NCI-H524 (cell line): ENCODE measurements at regions not wholly inside any gene's neighbourhood (a gene's known extent, or its start where the extent isn't known, plus 50 kb on each side); places are given as distances from the start of the nearest gene placed in this dataset.
"Not testable (repeated sequence)": the region's sequence is repeated elsewhere in the genome, so short reads cannot be mapped to it uniquely, and the experiment has no call there.

Experiments used
- DNase-seq, 2 experiments: peaks; one replicate each; lab custom pipeline; 2025; lab: John Stamatoyannopoulos, UW

DNA sequence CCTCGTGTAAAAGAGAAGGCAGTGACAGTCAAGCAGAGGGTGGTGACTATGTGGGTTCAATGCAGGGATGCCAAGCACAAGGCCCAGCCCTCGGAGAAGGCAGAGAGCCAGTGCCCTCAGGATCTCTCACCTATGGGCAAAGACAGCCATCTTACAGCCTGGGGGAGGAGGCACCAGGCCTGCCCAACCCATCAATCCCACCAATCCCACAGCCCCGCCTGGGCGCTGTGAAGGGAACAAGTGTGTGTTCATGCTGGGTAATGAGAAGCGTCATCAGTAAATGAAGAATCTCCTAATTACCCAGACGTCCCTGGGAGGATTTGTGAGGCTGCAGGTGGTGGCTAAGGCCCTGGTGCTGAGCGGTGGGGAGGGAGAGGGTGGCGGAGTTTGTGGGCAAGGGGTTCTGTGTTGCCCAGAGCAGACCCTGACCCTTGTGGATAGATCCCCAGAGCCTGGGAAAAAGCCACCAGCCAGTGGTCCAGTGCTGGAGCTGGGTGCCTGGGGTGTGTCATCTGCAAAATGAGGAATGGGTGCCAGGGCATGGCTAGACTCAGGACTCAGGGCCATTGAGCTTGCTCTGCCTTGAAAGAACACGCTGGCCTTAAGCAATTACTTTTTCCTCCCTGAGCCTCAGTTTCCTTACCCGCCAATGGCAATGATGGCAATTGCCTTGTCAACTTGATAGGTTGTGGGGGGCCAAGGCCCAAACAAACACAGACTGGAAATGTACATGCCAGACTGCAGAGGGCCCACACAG is 128.1 kb upstream of the UNC5B start:
- DNase-seq: no peak

GRCh38 chr10:71084818-71085126 is 127.6 kb upstream of the UNC5B start:
- no peak for DNase-seq

- DNase-seq: peak; percentile 29 to 72
Observed at GRCh38 chr10:71085689-71086438, 126.5 kb upstream of the UNC5B start.

GRCh38 chr10:71086439-71087080 is 125.8 kb upstream of the UNC5B start:
- DNase-seq: no peak

DNA sequence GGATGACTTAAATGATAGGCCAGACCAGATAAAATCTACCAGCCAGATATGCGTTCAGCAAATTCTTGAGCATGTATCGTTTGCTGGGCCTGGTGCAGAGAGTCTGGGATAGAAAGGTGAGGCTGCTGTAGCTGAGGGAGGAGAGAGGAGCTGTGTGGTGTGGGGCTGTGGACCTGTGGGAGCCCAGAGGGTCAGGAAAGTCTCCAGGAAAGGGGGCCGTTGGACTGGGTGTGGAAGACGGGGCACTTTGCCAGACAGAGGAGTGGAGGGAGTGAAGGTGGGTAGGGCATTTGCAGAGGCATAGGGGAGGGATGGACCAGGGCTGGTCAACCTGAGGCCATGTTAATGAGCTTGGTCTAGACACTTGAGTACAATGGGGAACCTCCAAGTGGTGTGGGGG is 124.7 kb upstream of the UNC5B start:
- DNase-seq: no peak

GRCh38 chr10:71088054-71088453 is 124.3 kb upstream of the UNC5B start:
- DNase-seq: no peak

DNA sequence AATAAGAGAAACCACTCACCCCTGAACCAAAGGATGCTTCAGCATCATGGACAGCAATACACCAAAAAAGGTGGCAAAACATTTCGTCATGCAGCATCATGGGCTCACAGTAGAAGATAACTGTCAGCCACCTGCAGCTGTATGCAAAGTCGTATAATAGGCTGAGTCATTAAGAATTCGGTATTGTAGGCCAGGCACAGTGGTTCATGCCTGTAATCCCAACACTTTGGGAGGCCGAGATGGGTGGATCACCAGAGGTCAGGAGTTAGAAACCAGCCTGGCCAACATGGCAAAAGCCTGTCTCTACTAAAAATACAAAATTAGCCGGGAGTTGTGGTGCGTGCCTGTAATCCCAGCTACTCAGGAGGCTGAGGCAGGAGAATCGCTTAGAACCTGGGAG is 123.8 kb upstream of the UNC5B start:
- not testable (repeated sequence) for DNase-seq

DNA sequence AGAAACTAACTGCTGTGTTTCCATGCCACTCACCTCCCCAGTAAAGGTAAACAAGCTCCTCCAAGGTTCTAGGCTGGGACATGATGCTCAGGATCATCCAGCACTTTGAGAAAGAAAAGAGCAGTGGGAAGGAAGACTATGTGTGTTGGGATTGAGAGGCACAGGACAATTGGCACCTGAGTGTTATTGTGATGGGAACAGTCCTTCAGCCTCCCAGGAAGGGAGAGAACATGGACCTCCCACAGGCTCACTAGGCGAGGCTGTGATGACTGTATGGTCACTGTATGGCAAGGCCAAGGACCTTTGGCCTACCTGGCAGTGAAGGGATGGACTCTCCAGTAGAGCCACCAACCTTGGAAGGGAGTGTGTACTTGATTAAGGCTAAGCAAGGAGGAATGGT is 123.2 kb upstream of the UNC5B start:
- no peak for DNase-seq

DNA sequence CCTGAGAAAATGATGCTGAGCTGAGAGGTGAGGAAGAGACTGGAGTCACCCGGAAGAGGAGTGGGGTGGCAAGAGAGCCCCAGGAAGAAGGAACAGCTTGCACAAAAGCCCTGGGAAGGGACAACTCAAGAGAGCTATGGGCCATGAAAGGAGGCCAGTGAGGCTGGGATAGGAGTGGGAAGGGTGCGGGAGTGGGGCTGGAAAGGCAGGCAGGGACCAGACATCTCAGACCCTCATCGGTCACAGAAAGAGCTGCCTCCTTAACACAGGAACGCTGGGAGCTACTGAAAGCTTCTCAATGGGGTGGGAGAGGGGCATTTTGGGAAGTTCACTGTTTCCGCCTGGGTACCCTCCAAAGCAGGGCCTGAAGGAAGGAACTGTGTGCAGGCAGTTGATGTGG is 122.0 kb upstream of the UNC5B start:
- no peak for DNase-seq

GRCh38 chr10:71090801-71091200 is 121.6 kb upstream of the UNC5B start:
- DNase-seq: no peak

- DNase-seq: no peak
Observed at GRCh38 chr10:71092812-71093401, 119.5 kb upstream of the UNC5B start.

DNA sequence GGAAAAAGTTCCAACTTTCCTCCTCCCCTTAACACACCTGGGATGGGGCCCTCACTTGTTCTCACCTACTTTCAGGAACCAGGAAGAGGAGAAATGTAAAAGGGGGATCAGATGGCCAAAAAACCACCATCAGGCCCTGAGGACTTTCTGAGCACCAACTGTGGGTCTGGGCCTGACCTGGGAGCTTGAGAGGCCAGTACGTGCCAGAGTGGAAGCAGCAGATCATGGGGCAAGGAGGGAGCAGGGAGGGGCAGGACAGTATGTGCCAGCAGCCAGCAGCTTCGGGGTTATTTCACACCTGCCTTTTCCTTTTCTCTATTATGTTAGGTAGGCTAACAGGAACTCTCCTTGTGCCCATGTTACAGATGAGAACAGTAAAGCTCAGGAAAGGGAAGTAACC is 118.8 kb upstream of the UNC5B start:
- no peak for DNase-seq

GRCh38 chr10:71094712-71095390 is 117.5 kb upstream of the UNC5B start:
- no peak for DNase-seq

DNA sequence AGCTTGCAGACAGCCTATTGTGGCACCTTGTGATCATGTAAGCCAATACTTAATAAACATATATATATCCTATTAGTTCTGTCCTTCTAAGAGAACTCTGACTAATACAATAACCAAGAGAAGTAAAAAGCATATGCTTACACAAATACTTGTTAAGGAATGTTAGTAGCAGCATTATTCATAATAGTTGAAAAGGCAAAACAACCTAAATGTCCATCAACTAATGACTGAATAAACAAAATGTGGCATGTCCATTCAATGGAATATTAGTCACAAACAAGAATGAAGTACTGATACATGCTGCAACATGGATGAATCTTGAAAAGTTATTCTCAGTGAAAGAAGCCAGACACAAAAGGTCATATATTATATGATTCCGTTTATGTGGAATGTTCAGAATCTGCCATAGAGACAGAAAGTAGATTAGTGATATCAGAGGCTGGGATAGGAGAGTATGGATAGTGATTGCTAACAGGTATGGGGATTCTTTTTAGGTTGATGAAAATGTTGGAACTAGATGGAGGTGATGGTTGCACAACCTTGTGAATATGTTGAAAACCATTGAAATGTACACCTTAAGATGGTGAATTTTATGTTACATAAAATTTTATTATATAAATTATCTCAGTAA is 112.5 kb upstream of the UNC5B start:
- DNase-seq: no peak

DNA sequence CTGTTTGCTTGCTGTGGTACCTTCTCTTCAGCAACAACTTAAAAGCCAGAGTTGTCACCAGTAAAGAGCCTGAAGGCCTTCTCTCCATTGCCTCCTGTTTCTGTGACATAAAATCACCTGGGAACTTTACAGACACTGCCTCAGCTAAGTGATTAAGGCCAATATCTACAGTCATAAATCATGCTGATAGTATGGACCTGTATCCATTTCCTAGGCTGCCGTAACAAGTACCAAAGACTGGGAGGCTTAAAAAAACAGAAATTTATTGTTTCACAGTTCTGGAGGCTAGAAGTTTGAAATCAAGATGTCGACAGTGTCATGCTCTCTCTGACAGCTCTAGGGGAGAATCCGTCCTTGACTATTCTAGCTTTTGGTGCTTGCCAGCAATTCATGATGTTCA is 108.4 kb upstream of the UNC5B start:
- DNase-seq: no peak

DNA sequence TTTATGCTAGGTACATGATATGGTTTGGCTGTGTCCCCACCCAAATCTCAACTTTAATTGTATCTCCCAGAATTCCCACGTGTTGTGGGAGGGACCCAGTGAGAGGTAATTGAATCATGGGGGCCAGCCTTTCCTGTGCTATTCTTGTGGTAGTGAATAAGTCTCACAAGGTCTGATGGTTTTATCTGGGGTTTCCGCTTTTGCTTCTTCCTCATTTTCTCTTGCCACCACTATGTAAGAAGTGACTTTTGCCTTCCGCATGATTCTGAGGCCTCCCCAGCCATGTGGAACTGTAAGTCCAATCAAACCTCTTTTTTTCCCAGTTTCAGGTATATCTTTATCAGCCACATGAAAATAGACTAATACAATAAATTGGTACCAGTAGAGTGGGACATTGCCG is 106.2 kb upstream of the UNC5B start:
- DNase-seq: not testable (repeated sequence)

DNA sequence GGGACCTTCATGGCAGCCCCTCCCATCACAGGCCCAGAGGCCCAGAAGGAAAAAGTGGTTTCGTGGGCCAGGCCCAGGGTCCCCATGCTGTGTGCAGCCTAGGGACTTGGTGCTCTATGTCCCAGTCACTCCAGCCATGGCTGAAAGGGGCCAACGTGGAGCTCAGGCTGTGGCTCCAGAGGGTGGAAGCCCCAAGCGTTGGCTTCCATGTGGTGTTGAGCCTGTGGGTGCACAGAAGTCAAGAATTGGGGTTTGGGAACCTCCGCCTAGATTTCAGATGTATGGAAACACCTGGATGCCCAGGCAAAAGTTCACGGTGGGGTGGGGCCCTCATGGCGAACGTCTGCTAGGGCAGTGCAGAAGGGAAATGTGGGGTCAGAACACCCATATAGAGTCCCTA is 105.3 kb upstream of the UNC5B start:
- not testable (repeated sequence) for DNase-seq

GRCh38 chr10:71108042-71108441 is 104.3 kb upstream of the UNC5B start:
- not testable (repeated sequence) for DNase-seq

DNA sequence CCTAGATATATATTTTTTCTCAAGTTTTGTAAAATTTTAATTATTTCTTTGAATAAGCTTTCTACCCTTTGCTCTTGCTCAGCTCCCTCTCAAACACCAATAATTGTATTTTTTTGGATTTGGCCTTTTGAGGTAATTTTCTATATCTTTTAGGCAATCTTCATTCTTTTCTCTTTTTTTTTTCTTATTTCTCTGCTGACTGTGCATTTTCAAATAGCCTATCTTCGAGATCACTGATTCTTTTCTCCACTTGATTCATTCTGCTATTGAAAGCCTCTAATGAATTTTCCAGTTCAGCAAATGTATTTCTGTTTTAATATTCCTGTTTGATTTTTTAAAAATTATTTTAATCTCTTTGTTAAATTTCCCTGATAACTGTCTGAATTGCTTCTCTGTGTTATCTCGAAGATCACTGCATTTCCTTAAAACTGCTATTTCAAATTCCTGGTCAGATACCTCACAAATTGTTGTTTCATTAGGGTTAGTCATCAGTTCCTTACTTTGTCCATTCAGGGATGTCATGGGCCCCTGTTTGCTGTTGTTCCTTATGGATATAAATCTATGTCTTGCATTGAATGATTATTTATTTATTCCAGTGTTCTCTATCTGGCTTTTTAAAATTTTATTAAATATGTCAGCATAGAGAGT is 100.1 kb upstream of the UNC5B start:
- no peak for DNase-seq

DNA sequence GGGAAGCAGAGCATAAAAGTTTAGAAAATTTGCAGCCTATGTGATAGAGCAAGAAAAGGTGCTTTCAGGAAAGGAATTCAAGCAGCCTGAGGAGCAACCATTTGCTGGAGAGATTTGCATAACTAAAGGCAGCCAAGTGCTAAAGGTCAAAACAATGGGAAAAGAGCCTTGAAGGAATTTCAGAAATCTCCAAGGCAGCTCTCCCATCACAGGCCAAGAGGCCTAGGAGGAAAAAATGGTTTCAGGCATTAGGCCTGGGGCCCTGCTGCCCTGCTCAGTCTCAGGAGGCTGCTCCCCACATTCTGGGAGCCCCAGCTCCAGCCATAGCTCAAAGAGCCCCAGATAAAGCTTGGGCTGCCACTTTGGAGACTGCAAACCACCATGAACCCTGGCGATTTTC is 95.9 kb upstream of the UNC5B start:
- no peak for DNase-seq

DNA sequence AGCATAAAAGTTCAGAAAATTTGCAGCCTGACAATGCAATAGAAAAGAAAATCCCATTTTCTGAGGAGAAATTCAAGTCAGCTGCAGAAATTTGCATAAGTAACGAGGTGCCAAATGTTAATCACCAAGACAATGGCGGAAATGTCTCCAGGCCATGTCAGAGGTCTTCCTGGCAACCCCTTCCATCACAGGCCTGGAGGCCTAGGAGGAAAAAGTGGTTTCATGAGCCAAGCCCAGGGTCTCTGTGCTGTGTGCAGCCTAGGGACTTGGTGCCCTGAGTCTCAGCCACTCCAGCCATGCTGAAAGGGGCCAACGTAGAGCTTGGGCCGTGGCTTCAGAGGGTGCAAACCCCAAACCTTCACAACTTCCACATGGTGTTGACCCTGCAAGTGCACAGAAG is 94.8 kb upstream of the UNC5B start:
- DNase-seq: not testable (repeated sequence)
